ENCODE measurements at regions not wholly inside any gene's neighbourhood (a gene's known extent, or its start where the extent isn't known, plus 50 kb on each side); places are given as distances from the start of the nearest gene placed in this dataset.

DNA sequence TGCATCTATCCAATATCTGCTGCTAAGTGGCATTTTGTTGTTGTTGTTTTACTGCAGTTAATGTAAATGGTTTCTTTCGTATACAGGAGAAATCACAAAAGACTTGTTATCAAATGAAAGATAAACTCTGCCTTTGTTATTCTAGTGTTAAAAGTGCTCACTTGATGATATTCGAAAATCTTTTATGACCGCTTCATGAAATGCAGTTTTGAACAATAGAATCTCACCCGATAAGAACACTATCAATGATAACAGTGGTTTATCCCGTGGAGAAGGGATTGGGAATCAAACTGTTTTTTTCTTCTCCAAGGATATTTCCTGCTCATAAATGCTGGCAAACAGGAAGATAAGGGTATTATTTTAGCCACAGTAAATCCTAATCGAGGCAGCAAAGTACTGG is 1366.3 kb downstream of the OLFM4 start:
- TF ChIP-seq CTCF (conservative IDR thresholded peaks at IDR 0.05 in 1 of 2, IDR thresholded peaks at IDR 0.05 in 1 of 2; ENCODE audit: low read depth in 1 of 2, low read length in 2 of 2) (no peak), EZH2 (IDR thresholded peaks at IDR 0.05; ENCODE audit: low read length, missing control alignments) (no peak)
